ENCODE measurements at regions not wholly inside any gene's neighbourhood (a gene's known extent, or its start where the extent isn't known, plus 50 kb on each side); places are given as distances from the start of the nearest gene placed in this dataset.

DNA sequence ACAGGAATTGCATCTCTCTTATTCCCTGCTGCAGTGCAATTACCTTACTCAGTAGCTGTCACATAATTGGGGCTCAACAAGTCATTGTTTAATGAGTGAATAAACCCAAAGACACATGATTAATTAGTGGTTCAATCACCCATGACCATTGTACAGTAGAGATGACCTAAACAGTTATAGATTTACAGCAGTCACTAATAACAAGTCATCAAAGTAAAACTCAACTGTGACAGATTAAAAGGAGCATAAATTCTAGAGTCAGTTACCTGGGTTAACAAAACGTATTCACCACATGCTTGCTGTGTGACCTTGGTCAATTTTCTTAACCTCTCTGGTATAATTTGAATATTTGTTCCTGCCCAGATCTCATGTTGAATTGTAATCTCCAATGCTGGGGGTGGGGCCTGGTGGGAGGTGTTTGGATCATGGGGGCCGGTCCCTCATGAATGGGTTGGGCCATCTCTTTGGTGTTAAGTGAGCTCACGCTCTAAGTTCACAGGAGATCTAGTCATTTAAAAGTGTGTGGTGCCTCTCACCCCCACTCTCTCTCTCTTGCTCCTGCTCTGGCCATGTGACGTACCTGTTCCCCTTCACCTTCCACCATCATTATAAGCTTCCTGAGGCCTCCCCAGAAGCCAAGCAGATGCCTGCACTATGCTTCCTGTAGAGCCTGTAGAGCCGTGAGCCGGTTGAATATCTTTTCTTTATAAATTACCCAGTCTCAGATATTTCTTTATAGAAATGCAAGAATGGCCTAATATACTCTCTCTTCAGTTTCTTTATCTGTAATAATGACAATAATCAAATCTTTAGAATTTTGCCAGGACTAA lies 141.9 kb upstream of the PLEKHG7 start:
- no peak for TF ChIP-seq POLR2A (IDR thresholded peaks at IDR 0.05; ENCODE audit: low read depth, low read length)
- TF ChIP-seq POLR2AphosphoS5 (IDR thresholded peaks at IDR 0.05; ENCODE audit: low read depth, low read length): no peak
- TF ChIP-seq TAF1 (IDR thresholded peaks at IDR 0.05; ENCODE audit: borderline replicate concordance, low read depth, low read length): no peak
- peak; percentile 84 for FAIRE-seq
- DNase-seq (ENCODE audit: insufficient read length): no peak

DNA sequence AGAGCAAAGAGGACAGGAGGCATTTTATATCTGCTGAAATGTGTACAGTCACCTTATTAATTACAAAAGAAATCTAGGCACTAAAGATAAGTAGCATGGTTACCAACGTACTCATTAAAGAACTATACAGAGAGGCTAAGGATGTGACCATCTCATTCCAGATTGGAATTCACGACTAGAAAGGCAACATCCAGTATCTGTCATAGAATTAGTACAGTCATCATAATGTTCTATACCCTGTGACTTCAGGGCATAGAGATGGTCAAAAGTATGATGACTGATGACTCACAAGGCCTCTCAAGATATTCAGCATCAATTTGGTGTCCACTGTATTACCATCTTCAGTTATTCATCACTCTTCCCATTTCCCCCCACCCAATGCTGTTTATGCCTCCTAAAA lies 144.0 kb upstream of the PLEKHG7 start:
- TF ChIP-seq TAF1 (IDR thresholded peaks at IDR 0.05; ENCODE audit: borderline replicate concordance, low read depth, low read length): no peak
- no peak; the same call in 1 of the 2 replicates for TF ChIP-seq POLR2AphosphoS5 (IDR thresholded peaks at IDR 0.05; ENCODE audit: low read depth, low read length)
- no peak; the same call in 1 of the 2 replicates for TF ChIP-seq POLR2A (IDR thresholded peaks at IDR 0.05; ENCODE audit: low read depth, low read length)
- FAIRE-seq (peak; percentile 91), DNase-seq (ENCODE audit: insufficient read length) (no peak)

DNA sequence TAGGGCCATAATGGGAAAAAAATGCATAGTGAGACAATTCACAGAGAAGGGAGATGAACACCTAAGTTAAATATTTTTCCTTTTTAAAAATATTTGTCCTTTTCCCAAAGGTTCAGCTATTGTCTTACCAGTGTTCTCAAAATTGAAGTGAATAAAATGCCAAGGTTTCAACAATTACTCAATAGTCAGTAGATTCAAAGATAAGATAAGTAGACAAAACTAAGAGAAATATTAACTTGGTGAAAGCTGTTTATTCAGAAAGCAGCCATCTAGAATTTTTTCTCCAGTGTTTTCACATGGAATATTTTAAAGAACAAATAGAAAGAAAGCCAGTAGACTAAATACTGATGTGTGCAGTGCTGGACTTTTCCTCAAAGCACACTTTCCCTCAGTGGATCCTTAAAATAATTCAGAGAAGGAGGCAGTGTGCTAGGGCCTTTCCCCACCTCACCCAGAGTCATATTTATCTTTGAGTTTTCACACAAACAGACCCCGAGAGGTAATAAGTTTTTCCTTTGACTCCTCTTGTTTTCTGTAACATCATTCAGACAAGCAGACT lies 144.5 kb upstream of the PLEKHG7 start:
- TF ChIP-seq POLR2AphosphoS5 (IDR thresholded peaks at IDR 0.05; ENCODE audit: low read depth, low read length) (peak; percentile 31; the same call in 1 of the 2 replicates), TAF1 (IDR thresholded peaks at IDR 0.05; ENCODE audit: borderline replicate concordance, low read depth, low read length) (no peak), POLR2A (IDR thresholded peaks at IDR 0.05; ENCODE audit: low read depth, low read length) (peak; percentile 14; the same call in 1 of the 2 replicates)
- FAIRE-seq (no peak), DNase-seq (ENCODE audit: insufficient read length) (no peak)

DNA sequence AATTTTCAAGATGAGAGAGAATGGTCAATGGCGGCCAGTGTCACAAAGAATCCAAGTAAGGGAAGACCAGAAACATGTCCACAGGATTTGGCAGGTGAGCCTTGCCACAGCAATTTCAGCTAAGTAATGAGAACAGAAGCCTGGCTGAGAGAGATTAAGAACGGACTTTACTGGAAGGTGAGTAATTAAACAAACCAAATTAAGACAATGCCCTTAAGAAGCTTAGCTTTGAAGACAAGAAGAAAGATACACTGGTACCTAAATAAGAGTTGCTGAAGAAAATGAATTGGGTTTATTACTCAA lies 145.4 kb upstream of the PLEKHG7 start:
- TF ChIP-seq POLR2A (IDR thresholded peaks at IDR 0.05; ENCODE audit: low read depth, low read length): no peak
- no peak for TF ChIP-seq POLR2AphosphoS5 (IDR thresholded peaks at IDR 0.05; ENCODE audit: low read depth, low read length)
- TF ChIP-seq TAF1 (IDR thresholded peaks at IDR 0.05; ENCODE audit: borderline replicate concordance, low read depth, low read length): no peak
- no peak for FAIRE-seq
- no peak for DNase-seq (ENCODE audit: insufficient read length)

DNA sequence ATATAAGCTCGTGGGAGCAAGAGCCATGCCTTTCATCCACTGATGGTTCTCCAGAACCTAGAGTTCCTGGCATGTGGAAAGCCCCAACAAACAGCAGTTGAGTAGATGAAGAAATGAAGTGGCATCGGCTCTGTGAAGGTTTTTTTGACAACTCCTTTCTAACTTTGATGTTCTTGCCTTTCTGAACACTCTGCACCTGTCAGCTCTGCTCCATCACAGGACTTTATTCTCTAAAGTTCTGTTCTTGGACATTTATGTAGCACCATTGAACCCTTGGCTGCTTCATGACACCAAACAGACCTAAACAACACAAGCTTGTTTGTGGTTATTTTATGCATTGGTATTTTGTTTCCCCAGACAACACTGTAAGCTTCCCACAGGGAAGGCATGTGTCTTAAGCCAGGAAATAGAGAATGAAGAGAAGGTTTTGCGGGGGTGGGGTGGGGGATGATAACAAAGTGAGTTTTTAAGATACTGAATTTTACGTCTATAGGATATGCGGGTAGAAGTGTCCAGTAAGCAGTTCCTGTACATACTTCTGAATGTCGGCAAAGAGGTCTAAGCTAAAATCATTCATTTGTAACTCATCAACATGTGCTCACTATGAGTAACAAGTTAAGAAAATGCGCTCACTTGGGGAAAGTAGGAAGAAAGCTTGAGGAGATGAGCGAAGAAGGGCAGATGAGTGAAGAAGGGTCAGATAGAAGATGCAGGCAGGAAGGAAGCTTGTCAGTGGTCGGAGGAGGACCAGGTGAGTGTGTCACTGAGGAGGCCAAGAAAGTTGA lies 146.0 kb upstream of the PLEKHG7 start:
- TF ChIP-seq POLR2A (IDR thresholded peaks at IDR 0.05; ENCODE audit: low read depth, low read length): peak; percentile 80
- TF ChIP-seq POLR2AphosphoS5 (IDR thresholded peaks at IDR 0.05; ENCODE audit: low read depth, low read length): peak; percentile 89
- peak; percentile 35; the same call in 1 of the 2 replicates for TF ChIP-seq TAF1 (IDR thresholded peaks at IDR 0.05; ENCODE audit: borderline replicate concordance, low read depth, low read length)
- DNase-seq (ENCODE audit: insufficient read length): no peak
- peak; percentile 85 for FAIRE-seq

DNA sequence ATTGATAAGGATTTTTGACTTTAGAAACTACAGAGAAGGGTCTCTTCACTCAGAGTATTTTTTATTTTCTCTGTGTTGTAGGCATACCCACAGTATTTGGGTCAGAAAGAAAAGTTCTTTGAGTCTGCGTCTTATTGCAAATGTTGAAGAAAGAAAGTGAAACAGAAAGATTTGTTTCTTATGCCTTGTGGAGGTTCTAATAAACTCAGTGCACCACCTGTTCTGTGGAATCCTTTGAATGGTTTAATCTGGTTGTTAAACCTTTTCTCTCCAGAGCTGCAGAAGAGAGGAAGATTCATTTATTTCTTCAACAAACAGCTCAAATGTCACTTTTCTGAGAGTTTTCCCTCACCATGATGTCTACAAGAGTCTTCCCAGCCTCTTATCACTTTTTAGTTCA lies 146.6 kb upstream of the PLEKHG7 start:
- peak; percentile 61 for FAIRE-seq
- TF ChIP-seq TAF1 (IDR thresholded peaks at IDR 0.05; ENCODE audit: borderline replicate concordance, low read depth, low read length): no peak
- no peak for TF ChIP-seq POLR2A (IDR thresholded peaks at IDR 0.05; ENCODE audit: low read depth, low read length)
- TF ChIP-seq POLR2AphosphoS5 (IDR thresholded peaks at IDR 0.05; ENCODE audit: low read depth, low read length): no peak

DNA sequence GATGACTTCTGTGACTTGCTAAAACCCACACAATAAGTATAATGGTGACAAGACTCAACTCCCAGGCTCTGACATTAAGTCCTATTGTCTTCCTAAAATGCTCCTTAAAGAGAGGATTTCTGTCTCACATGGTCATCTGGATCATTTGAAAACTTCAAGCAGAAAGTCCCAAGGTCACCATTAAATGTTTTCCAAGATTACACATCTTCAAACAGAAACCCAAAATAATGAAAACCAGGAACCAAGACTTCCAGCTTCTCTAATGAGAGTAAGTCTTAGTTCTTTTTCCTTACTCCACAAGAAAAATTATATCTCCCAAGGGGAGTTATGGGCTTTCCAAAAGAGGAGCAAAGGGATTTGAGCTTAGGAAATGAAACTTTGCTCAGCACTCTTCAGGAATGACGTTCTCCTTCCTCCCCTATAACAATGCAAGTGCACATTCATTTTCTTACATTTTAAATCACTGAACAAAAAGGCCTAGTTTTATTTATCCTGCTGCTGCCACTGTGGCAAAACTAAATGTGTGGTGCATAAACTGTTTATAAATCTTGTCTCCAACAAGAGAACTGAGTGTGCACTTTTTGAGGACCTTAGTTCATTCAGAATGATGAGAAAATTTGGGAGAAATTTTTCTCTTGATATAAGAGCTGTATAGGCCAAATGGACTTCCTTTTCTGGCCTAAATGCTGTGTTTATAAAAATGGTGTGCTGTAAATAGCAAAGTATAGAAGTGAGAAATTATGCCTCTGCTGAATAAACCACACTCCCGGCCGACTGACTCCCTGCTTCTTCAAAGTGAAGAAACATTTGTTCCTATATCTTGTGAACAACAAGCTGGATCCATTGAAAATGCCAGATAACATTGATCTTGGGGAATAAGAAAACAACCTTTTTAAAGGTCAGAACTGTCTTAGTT lies 148.4 kb upstream of the PLEKHG7 start:
- no peak for TF ChIP-seq TAF1 (IDR thresholded peaks at IDR 0.05; ENCODE audit: borderline replicate concordance, low read depth, low read length)
- TF ChIP-seq POLR2AphosphoS5 (IDR thresholded peaks at IDR 0.05; ENCODE audit: low read depth, low read length): no peak
- no peak for TF ChIP-seq POLR2A (IDR thresholded peaks at IDR 0.05; ENCODE audit: low read depth, low read length)
- FAIRE-seq (peak; percentile 56), DNase-seq (ENCODE audit: insufficient read length) (no peak)

More for the DNA sequence above, 146.6 kb upstream of the PLEKHG7 start:
- no peak for DNase-seq (ENCODE audit: insufficient read length)

DNA sequence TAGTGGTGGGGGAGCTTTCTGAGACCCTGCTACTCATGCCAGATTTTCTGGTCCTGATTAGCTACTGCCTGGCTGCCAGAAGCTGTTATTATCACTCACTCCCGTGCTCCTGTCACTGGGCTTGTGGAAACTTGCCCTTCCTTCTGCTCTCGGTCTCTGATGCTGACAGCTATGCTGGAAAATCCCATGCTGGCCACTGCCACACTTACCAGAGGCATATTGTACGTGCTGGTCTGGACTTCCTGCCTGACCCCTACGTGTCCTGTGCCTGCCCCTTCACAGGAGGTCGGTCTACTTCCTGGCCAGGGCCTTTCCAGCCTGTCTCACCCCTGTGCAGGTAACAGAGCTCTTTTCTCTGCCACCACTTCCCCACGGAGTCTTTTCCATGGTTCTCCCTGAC lies 149.4 kb upstream of the PLEKHG7 start:
- TF ChIP-seq POLR2AphosphoS5 (IDR thresholded peaks at IDR 0.05; ENCODE audit: low read depth, low read length) (peak; percentile 31; the same call in 1 of the 2 replicates), TAF1 (IDR thresholded peaks at IDR 0.05; ENCODE audit: borderline replicate concordance, low read depth, low read length) (no peak)
- DNase-seq (ENCODE audit: insufficient read length): no peak
- peak; percentile 85 for FAIRE-seq

DNA sequence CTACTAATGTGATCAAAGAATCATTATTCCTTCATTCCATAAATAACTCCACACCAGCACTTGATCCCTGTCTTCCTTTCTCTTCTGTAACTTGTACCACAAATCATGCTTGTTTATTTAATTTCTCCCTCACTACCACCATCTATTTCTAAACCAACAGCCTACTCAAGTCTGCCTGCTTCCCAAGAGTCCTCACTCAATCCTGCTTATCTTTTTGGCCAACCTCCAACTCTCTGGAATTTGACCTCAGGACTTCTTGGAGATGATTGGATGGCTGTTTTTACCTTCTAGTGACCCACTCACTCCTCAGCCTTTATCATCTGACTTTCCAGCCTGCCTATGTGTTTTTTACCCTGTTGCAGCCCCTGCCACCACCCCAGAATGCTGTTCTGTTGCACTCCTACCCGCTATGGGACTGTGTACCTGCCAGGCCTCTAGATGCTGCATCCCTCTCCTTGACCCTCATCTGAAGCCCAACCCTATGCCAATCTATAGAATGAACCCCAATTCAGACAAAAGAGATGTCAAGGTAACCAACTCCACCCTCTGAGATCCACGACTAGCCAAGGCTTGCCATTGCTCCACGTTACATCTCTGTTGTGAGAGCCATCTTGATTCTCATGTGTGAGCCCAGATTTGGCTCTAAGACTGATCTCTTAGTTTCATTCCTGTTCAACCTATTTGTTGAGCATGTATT lies 150.2 kb upstream of the PLEKHG7 start:
- TF ChIP-seq TAF1 (IDR thresholded peaks at IDR 0.05; ENCODE audit: borderline replicate concordance, low read depth, low read length): no peak
- no peak for TF ChIP-seq POLR2A (IDR thresholded peaks at IDR 0.05; ENCODE audit: low read depth, low read length)
- TF ChIP-seq POLR2AphosphoS5 (IDR thresholded peaks at IDR 0.05; ENCODE audit: low read depth, low read length): no peak
- FAIRE-seq (peak; percentile 72), DNase-seq (ENCODE audit: insufficient read length) (no peak)

DNA sequence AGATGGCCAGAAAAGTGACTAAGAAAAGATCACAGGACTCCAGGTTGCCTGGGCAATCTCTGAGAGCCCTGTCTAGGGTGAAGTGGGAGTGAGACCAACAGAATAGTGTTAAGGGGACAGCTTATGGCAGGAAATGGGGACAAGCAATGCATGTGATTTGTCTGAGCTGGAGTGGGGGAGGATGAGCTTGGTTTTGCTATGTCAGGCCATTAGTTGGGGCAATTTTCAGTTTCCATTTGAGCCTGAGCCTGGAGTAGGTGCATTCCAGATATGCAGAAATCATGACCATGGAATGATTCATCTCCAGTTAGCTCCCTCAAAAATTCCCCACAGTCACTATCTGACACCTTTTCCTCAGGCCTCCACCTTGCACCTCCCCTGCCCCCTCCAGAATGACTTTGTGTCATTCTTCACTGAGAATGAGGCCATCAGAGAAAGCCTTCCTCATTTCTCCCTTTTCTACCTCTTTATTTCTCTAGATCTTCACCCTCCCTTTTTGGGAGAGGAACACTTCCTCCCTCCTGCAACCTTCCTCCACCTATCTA lies 150.9 kb upstream of the PLEKHG7 start:
- FAIRE-seq (peak; percentile 100), DNase-seq (ENCODE audit: insufficient read length) (peak; percentile 44)
- TF ChIP-seq POLR2A (IDR thresholded peaks at IDR 0.05; ENCODE audit: low read depth, low read length): peak; percentile 79
- TF ChIP-seq POLR2AphosphoS5 (IDR thresholded peaks at IDR 0.05; ENCODE audit: low read depth, low read length): peak; percentile 78
- 0 out of 2 replicates have a peak, but pooled peaks have one; percentile 8 for TF ChIP-seq TAF1 (IDR thresholded peaks at IDR 0.05; ENCODE audit: borderline replicate concordance, low read depth, low read length)
